ENCODE measurements at regions not wholly inside any gene's neighbourhood (a gene's known extent, or its start where the extent isn't known, plus 50 kb on each side); places are given as distances from the start of the nearest gene placed in this dataset.

DNA sequence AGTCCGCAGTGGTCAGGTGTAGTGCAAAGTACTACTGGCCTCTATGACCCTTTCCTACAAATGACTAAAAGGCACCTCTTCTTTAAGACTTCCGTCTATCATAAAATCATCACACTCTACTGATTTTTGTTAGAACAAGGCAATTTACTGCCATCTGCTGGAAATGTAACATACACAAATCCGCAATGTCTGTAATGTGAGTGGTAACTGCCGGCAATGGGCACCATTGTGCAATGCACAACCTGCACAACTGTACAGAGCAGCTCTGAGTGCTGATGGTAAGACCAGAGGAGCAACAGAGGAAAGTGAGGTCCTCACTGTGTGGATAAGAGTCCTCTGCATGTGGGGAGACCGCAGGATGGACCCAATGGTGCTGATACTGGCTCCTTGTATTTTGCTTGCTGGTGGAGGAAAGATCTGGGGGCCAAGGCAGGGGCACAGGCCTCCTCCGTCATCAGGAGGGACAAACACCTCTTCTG lies 103.7 kb downstream of the ATPSCKMT start:
- TF ChIP-seq, protein P1, sequence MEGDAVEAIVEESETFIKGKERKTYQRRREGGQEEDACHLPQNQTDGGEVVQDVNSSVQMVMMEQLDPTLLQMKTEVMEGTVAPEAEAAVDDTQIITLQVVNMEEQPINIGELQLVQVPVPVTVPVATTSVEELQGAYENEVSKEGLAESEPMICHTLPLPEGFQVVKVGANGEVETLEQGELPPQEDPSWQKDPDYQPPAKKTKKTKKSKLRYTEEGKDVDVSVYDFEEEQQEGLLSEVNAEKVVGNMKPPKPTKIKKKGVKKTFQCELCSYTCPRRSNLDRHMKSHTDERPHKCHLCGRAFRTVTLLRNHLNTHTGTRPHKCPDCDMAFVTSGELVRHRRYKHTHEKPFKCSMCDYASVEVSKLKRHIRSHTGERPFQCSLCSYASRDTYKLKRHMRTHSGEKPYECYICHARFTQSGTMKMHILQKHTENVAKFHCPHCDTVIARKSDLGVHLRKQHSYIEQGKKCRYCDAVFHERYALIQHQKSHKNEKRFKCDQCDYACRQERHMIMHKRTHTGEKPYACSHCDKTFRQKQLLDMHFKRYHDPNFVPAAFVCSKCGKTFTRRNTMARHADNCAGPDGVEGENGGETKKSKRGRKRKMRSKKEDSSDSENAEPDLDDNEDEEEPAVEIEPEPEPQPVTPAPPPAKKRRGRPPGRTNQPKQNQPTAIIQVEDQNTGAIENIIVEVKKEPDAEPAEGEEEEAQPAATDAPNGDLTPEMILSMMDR (IDR thresholded peaks at IDR 0.05) = no peak
- TF ChIP-seq POLR2A (IDR thresholded peaks at IDR 0.05) = no peak
- no peak for TF ChIP-seq POLR2AphosphoS5 (IDR thresholded peaks at IDR 0.05)
